Peyer's patch (tissue), 4 donors: ENCODE measurements at regions not wholly inside any gene's neighbourhood (a gene's known extent, or its start where the extent isn't known, plus 50 kb on each side); places are given as distances from the start of the nearest gene placed in this dataset.
"Not testable (repeated sequence)": the region's sequence is repeated elsewhere in the genome, so short reads cannot be mapped to it uniquely, and the experiment has no call there.

Experiments used
- DNase-seq, 3 donors: peaks; one replicate each; pipeline ENCODE4 v3.0.0-alpha.2; 2017 to 2019
- H3K27ac ChIP-seq, 4 donors: fragments of 200-600 bp; sonication (generic); one replicate each; pipeline ENCODE4 v1.5.1; 2016 to 2019
- H3K27me3 ChIP-seq, 2 donors: fragments of 200-600 bp; sonication (generic); one replicate each; pipeline ENCODE4 v1.5.1; 2019
- H3K36me3 ChIP-seq, 3 donors: fragments of 200-600 bp; sonication (generic); one replicate each; pipeline ENCODE4 v1.5.1; 2016 to 2019
- H3K4me1 ChIP-seq, 4 donors: fragments of 200-600 bp; sonication (generic); one replicate each; pipeline ENCODE4 v1.5.1; 2016 to 2019
- H3K4me3 ChIP-seq, 4 donors: fragments of 200-600 bp; sonication (generic); 1 replicate in 3 of 4; 2 replicates in 1 of 4; pipeline ENCODE4 v1.5.1; 2016 to 2019; ENCODE audit warnings: mild to moderate bottlenecking in 1 of 4
- H3K9me3 ChIP-seq, 4 donors: fragments of 200-600 bp; sonication (generic); one replicate each; pipeline ENCODE4 v1.5.1; 2016 to 2019; ENCODE audit warnings: mild to moderate bottlenecking in 1 of 4
- POLR2A ChIP-seq, 2 donors: fragments of 450-650 bp; IDR thresholded peaks; one replicate each; pipeline ENCODE4 v1.5.1; 2017; ENCODE audit warnings: antibody characterized with exemption in 2 of 2, mild to moderate bottlenecking in 2 of 2, moderate library complexity in 2 of 2
- TF ChIP-seq, protein P1 (sequence below), 6 experiments: fragments of 450-650 bp in 4 of 6; fragments of 200-600 bp in 2 of 6; sonication (generic) in 1 of 6; IDR thresholded peaks; one replicate each; pipeline ENCODE4 v1.5.1; 2017 to 2019; ENCODE audit warnings: antibody characterized with exemption in 6 of 6, mild to moderate bottlenecking in 3 of 6, moderate library complexity in 1 of 6

GRCh38 chr15:79609506-79609905 is 177.4 kb downstream of the MINAR1 start:
- H3K4me1 ChIP-seq: no peaks in the 10 kb centered on the region
- H3K36me3 ChIP-seq: no peaks in the 10 kb centered on the region
- no peaks in the 10 kb centered on the region for H3K9me3 ChIP-seq
- H3K27me3 ChIP-seq: no peaks in the 10 kb centered on the region
- H3K27ac ChIP-seq: no peak overlapping the region
- TF ChIP-seq, protein P1, sequence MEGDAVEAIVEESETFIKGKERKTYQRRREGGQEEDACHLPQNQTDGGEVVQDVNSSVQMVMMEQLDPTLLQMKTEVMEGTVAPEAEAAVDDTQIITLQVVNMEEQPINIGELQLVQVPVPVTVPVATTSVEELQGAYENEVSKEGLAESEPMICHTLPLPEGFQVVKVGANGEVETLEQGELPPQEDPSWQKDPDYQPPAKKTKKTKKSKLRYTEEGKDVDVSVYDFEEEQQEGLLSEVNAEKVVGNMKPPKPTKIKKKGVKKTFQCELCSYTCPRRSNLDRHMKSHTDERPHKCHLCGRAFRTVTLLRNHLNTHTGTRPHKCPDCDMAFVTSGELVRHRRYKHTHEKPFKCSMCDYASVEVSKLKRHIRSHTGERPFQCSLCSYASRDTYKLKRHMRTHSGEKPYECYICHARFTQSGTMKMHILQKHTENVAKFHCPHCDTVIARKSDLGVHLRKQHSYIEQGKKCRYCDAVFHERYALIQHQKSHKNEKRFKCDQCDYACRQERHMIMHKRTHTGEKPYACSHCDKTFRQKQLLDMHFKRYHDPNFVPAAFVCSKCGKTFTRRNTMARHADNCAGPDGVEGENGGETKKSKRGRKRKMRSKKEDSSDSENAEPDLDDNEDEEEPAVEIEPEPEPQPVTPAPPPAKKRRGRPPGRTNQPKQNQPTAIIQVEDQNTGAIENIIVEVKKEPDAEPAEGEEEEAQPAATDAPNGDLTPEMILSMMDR (IDR thresholded peaks at IDR 0.05): no peak
- no peak for TF ChIP-seq POLR2A (IDR thresholded peaks at IDR 0.05)
- H3K4me3 ChIP-seq: no peak overlapping the region
- DNase-seq: no peak

GRCh38 chr15:79610021-79610420 is 177.9 kb downstream of the MINAR1 start:
- DNase-seq: no peak
- TF ChIP-seq POLR2A (IDR thresholded peaks at IDR 0.05): no peak
- TF ChIP-seq, protein P1 (IDR thresholded peaks at IDR 0.05): no peak
- H3K36me3 ChIP-seq: no peaks in the 10 kb centered on the region
- no peaks in the 10 kb centered on the region for H3K9me3 ChIP-seq
- no peak overlapping the region for H3K4me3 ChIP-seq
- no peaks in the 10 kb centered on the region for H3K4me1 ChIP-seq
- no peaks in the 10 kb centered on the region for H3K27me3 ChIP-seq
- no peak overlapping the region for H3K27ac ChIP-seq

GRCh38 chr15:79615754-79616153 is 183.6 kb downstream of the MINAR1 start:
- Histone ChIP-seq H3K4me1 (no peaks in the 10 kb centered on the region), H3K27ac (no peak overlapping the region), H3K27me3 (no peaks in the 10 kb centered on the region), H3K36me3 (no peaks in the 10 kb centered on the region), H3K4me3 (no peak overlapping the region), H3K9me3 (no peaks in the 10 kb centered on the region)
- DNase-seq: no peak
- no peak for TF ChIP-seq POLR2A (IDR thresholded peaks at IDR 0.05)
- TF ChIP-seq, protein P1 (IDR thresholded peaks at IDR 0.05): no peak

DNA sequence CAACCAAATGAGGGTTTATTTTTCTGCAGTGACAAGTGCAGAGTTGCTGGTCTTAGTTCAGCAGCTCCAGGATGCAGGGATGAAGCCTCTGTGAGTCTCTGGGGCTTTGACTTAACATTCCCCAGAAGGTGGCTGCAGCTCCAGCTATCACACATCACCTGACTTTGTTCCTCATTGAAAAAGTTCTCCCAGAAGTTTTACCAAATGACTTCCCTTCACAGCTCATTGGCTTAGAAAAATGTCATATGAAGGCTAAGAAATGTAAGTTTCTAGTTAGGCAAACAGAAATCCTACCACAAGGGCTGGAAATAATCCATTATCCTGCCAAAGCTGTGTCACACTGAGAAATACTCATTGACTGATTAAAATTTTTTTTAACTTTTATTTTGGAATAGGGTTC is 184.9 kb downstream of the MINAR1 start:
- H3K4me1 ChIP-seq: no peaks in the 10 kb centered on the region
- no peak overlapping the region for H3K27ac ChIP-seq
- no peaks in the 10 kb centered on the region for H3K27me3 ChIP-seq
- no peaks in the 10 kb centered on the region for H3K9me3 ChIP-seq
- TF ChIP-seq, protein P1 (IDR thresholded peaks at IDR 0.05): no peak
- TF ChIP-seq POLR2A (IDR thresholded peaks at IDR 0.05): no peak
- H3K4me3 ChIP-seq: no peak overlapping the region
- H3K36me3 ChIP-seq: no peaks in the 10 kb centered on the region
- no peak for DNase-seq

DNA sequence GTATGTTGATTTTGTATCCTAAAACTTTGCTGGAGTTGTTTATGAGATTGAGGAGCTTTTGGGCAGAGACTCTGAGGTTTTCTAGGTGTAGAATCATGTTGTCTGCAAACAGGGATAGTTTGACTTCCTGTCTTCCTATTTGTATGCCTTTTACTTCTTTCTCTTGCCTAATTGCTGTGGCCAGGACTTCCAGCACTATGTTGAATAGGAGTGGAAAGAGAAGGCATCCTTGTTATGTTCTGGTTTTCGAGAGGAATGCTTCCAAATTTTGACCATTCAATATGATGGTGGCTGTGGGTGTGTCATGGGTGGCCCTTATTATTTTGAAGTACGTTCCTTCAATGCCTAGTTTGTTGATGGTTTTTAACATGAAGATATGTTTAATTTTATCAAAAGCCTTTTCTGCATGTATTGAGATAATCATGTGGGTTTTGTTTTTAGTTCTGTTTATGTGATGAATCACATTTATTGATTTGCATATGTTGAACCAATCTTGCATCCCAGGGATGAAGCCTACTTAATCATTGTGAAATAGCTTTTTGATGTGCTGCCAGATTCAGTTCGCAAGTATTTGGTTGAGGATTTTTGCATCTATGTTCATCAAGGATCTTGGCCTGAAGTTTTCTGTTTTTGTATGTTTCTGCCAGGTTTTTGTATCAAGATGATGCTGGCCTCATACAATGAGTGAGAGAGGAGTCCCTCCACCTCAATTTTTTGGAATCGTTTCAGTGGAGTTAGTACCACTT is 188.1 kb downstream of the MINAR1 start:
- H3K27me3 ChIP-seq: no peaks in the 10 kb centered on the region
- no peaks in the 10 kb centered on the region for H3K36me3 ChIP-seq
- no peak overlapping the region for H3K4me3 ChIP-seq
- no peaks in the 10 kb centered on the region for H3K4me1 ChIP-seq
- no peak for TF ChIP-seq POLR2A (IDR thresholded peaks at IDR 0.05)
- TF ChIP-seq, protein P1 (IDR thresholded peaks at IDR 0.05): no peak
- H3K9me3 ChIP-seq: no peaks in the 10 kb centered on the region
- H3K27ac ChIP-seq: no peak overlapping the region
- DNase-seq: no peak

DNA sequence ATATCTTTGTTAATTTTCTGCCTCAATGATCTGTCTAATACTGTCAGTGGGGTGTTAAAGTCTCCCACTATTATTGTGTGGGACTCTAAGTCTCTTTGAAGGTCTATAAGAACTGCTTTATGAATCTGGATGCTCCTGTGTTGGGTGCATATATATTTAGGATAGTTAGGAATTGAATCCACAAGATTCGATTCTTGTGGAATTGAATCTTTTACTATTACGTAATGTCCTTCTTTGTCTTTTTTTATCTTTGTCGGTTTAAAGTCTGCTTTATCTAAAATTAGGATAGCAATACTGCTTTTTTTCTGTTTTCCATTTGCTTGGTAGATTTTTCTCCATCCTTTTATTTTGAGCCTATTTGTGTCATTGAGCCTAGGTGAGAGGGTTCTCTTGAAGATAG is 189.7 kb downstream of the MINAR1 start:
- not testable (repeated sequence) for DNase-seq, H3K4me1 ChIP-seq, H3K9me3 ChIP-seq, H3K4me3 ChIP-seq, H3K36me3 ChIP-seq, H3K27ac ChIP-seq, H3K27me3 ChIP-seq
